DMS79 (cell line): ENCODE measurements at regions not wholly inside any gene's neighbourhood (a gene's known extent, or its start where the extent isn't known, plus 50 kb on each side); places are given as distances from the start of the nearest gene placed in this dataset.

Experiments used
- DNase-seq: peaks from one replicate; lab custom pipeline; 2025; lab: John Stamatoyannopoulos, UW

DNA sequence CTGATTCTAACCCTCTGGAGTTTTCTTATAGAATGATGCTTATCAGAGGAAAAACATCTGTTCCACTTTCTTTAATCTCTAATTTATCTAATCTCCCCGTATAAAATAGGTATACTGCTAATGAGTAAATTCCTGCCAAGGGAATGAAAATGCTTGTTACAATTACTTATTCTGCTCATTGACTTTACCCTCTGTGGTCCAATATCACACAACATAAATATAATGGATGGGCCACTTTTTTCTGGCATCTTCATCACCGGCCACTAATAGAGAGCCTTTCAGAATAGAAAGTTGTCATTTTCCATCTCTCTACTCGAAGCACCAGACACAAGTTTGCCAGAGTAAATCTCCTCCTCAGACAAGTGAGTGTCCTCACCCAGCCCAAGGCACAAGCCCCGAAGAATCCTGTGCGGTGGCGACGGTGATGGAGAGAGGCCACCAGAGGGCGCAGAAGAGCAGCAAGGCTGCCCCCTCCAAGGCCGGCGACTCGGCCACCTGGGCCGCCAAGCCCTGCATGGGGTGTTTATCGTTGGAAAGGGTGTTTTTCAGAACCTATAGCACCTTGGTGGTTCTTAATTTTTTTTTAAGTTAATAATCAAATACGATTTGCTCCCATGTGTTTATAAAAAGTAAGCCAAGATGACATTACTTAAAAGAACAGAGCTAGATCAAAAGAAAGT lies 212.9 kb upstream of the ARID1B start:
- no peak for DNase-seq

DNA sequence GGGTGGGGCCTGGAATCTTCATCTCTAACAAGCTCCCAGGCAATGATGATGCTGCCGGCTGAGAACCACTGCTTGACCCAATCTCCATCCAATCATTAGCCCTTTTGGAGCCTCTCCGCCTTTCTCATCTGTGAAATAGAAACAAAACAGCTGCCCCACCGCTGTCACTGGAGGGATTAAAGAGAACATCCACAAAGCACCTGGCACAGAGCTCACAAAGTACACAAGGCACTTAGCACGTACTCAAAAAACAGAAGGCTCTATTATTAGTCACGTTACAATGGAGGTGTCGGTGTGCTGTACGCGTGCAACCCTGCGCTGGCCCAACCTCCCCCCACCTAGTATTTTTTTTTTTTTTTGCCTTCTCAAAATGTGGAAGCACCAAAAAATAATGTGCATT lies 213.5 kb upstream of the ARID1B start:
- DNase-seq: peak; percentile 34

DNA sequence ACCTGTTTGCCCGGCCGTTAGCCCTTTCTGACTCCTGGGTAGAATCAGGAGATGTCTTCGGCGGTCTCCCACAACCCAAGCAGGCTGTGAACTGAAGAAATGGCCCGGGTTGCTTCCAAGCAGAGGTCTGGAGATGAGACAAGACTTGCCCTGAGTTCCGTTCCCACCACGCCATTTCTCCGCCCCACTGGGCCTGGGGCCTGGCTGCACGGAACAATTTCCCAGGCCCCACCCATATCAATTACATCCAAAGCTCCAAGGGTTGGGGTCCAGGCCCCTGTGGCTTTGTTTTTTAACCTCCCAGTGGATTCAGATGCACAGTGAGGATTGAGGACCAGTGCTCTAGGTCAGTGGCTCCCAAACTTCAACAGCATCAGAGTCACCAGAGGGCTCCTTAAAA lies 214.5 kb upstream of the ARID1B start:
- DNase-seq: no peak

GRCh38 chr6:156562019-156562418 lies 215.2 kb upstream of the ARID1B start:
- DNase-seq: no peak

GRCh38 chr6:156560476-156560875 lies 216.7 kb upstream of the ARID1B start:
- DNase-seq: no peak

- no peak for DNase-seq
These were observed 218.0 kb upstream of the ARID1B start for GRCh38 chr6:156559162-156559690.

GRCh38 chr6:156557911-156558259 lies 219.3 kb upstream of the ARID1B start:
- DNase-seq: no peak

DNA sequence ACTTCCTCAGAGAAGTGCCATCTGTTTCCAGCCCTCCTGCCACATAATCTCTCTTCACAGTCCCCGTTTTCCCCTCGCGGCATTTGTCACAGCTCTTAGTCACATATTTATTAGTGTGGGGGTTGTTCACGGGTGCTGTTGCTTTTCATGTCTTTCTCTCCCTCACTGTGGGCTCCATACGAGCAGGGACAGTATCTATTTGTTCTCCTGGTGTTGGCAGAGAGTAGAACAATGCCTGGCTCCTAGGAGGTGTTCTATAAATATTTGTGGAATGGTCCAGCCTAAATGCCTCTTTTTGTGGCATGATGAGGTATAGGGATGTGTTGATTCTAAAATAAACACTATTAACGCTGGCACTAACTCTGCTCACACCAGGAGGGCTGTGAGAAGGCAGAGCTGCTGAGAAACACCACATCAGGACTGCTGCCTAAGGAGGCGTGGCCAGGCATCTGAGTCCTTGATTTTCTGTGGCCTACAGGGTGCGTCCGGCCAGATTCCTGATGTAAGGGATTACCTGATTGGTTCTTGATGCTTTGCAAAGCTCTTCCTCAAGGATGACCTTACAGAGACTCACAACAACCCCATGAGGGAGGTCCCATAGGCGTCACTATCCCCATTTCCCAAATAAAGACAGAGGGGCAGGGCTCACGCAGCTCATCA lies 219.8 kb upstream of the ARID1B start:
- no peak for DNase-seq

DNA sequence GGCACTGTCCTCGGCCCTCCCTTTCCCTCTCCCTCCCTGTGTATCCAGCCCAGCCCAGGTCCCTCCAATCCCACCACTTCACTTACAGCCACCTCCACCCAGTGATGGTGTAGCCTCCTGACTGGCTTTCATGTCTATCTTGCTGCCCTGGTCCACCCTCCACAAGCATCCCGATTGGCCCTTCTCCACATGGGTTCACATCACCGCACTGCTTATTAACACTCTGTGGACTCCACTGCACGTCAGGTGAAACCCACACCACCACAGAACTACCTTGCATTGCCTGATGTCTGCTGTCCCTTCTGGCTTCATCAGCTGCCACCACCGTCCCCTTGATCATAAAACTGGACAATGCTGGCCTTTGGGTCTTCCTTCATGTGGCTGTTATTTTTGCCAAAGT lies 220.4 kb upstream of the ARID1B start:
- no peak for DNase-seq

DNA sequence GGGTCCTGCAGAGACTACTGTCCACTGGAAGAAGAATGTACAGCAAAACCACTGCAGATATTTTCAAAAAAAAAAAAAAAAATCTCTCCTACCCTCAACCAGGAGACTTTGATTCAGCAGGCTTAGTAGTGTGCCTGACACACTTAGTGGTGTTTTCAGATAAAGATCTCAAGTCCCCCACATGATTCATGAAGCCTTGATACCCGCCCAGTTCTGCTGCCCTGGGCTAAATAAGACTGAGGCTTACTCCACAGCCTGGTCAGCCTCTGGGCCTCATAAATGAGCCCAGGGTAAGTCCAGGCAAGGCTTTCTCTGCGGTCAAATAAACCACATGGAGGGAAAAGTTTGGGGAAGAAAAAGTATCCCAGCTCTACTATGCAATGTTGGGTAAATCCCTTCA lies 222.1 kb upstream of the ARID1B start:
- DNase-seq: no peak

GRCh38 chr6:156554160-156554559 lies 223.0 kb upstream of the ARID1B start:
- no peak for DNase-seq

GRCh38 chr6:156552849-156553248 lies 224.3 kb upstream of the ARID1B start:
- DNase-seq: no peak

DNA sequence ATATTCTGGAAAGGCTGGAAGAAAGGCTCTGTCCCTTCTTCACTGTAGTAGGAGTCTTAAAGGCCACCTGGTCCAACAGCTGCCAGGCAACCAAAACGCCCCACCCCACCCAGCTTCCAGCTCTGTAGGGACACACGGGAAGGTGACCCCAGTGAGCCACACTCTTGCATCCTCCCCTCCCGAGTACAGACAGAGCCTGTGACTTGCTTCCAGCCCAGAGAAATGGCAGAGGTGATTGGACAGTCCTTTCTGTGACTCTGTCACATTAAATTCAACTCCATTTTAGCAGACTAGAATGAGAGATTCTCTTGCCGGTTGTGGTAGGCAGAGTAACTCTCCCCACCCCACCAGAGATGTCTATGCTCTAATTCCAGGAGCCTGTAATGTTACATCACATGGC lies 226.2 kb upstream of the ARID1B start:
- no peak for DNase-seq

DNA sequence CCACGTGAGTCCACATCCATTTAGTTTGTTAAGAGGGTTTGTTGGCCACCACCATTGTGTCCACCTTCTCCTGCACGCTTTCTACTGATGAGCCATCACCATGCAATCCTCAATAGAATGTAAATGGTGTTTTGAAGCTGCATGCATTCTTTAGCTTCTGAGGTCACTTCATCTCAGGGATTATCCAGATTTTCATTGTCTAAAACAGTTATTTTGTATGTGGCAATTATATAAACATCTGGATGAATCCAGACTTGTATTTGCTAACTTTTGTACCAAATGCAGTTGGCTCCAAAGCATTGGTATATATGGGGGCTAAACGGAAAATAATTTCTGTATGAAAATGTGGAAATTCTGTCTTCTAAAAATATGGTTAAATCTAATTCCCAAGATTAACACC lies 231.2 kb upstream of the ARID1B start:
- no peak for DNase-seq

DNA sequence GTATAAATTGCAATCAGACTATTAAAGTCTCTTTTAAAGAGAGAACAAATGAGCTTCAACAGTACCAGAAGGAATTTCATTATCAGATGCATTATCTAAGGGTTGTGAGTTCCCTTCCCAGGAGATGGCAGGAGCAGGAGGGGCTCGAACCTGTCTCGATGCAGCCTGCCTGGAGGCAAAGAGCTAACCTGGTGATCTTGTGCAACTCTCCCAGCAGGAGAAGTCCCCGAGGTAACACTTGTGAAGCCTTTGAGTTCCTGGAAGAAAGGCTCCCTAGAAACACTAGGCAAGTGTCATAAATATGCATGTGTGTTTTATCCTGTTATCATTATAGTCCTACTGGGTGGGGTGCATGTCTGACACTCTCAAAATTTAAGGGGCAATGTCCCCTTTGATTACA lies 232.2 kb upstream of the ARID1B start:
- DNase-seq: no peak

- no peak for DNase-seq
These were observed 233.1 kb upstream of the ARID1B start for GRCh38 chr6:156544046-156544445.

DNA sequence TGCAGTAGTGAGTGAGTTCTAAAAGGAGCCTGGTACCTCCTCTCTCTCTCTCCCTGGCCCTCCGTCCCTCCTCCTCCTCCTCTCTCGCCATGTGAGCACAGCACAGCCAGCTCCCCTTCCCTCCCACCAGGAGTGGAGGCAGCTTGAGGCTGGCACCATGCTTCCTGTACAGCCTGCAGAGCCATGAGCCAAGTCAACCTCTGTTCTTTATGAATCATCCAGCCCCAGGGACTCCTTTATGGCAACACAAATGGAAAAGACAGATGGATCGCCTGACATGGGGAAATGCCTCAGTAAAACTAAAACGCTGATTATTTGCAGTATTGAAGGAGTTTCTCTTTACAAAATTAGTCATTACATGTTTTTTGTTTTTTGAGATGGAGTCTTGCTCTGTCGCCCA lies 233.7 kb upstream of the ARID1B start:
- DNase-seq: no peak

DNA sequence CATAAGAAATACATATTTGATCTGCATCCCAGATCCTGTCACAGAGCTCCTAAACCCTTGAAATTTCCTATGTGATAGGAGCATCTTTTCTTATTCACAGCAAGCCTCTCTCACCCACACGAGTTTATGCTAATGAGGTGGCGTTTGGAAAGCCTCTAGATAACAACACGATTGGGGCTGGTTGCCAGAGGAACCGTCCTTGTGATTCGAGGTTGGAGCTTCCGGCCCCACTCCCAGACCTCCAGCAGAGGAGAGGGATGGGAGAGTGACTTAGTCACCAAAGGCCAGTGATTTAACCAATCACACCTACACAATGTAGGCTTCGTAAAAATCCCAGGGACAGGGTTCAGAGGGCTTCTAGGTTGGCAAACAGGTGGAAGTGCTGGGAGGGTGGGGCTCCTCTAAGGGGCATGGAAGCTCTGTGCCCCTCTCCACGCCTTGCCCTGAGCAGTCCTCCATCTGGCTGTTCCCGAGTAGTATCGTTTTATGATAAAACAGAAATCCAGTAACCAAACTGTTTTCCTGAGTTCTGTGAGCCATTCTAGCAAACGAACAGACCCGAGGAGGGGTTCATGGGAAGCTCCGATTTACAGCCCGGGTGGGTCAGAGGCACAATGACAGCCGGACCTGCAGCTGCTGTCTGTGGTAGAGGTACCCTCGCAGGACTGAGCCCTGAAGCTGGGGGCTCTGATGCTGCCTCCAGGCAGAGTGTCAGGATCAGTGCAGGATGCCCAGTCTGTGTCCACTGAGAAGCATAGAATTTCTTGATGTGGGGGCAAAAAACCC lies 238.1 kb upstream of the ARID1B start:
- DNase-seq: no peak

- DNase-seq: no peak
These were observed 242.6 kb upstream of the ARID1B start for GRCh38 chr6:156534594-156534993.

DNA sequence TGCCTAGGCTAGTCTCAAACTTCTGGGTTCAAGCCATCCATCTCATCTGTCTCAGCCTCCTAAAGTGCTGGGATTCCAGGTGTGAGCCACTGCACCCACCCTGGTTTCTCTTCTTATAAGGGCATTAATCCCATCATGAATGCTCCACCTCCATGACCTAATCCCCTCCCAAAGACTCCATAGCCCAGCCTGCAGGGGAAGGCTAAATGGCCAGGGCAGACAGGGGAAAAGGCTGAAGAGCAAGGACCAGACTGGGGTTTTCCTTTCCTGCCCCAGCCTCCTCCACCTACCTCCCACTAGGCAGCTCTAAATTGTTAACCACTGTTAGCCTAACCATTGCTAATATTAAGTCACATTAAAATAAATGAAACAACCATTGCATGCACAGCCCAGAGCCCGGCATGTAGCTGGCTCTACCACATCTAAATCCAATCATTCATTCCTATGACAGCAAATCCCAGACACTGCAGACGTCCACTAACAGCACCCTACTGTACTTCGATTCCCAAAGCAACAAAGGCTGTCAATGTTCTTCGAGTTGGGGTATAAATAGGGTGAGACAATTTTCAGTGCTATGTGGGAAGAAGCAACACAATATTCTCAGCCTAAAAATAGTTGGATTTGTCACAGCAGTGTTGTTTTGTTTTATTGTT lies 243.2 kb upstream of the ARID1B start:
- DNase-seq: no peak

DNA sequence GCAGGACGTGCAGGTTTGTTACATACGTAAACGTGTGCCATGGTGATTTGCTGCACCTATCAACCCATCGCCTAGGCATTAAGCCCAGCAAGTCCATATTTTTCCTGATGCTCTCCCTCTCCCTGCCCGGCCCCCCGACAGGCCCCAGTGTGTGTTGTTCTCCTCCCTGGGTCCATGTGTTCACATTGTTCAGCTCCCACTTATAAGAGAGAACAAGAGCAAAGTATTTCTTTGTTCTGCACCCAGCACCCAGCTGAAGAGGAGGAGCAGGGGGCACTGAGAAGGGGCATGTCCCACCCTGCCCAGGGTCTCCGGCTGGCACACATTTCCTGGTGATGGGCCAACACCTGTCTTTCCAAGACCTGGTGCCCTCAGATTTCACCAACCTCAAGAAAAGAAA lies 251.1 kb upstream of the ARID1B start:
- no peak for DNase-seq

- no peak for DNase-seq
These were observed 251.6 kb upstream of the ARID1B start for GRCh38 chr6:156525541-156525940.

GRCh38 chr6:156519940-156520339 lies 257.2 kb upstream of the ARID1B start:
- no peak for DNase-seq
